MM.1S (cell line): ENCODE measurements at regions not wholly inside any gene's neighbourhood (a gene's known extent, or its start where the extent isn't known, plus 50 kb on each side); places are given as distances from the start of the nearest gene placed in this dataset.

Source experiments
- DNase-seq: peaks from one replicate; pipeline ENCODE4 v3.0.0-alpha.2; 2015
- H2AFZ ChIP-seq: fragments of 300-600 bp; sonication (generic); 2 replicates; pipeline ENCODE4 v1.6.0; 2016; ENCODE audit warnings: antibody characterized with exemption, low read length
- H3F3A ChIP-seq: fragments of 300-600 bp; sonication (generic); 2 replicates; pipeline ENCODE4 v1.6.1; 2016; ENCODE audit warnings: mild to moderate bottlenecking, antibody characterized with exemption, low read length, moderate library complexity, mixed read lengths; ENCODE audit not compliant: insufficient read depth
- H3K27ac ChIP-seq: fragments of 300-600 bp; sonication (generic); 2 replicates; pipeline ENCODE4 v1.5.1; 2016; ENCODE audit warnings: mild to moderate bottlenecking, low read length
- H3K27me3 ChIP-seq: fragments of 300-600 bp; sonication (generic); replicated peaks from 2 replicates; pipeline ENCODE4 v1.6.0; 2016; ENCODE audit warnings: low read length; ENCODE audit not compliant: insufficient read depth
- H3K36me3 ChIP-seq: fragments of 300-600 bp; sonication (generic); replicated peaks from 2 replicates; pipeline ENCODE4 v1.6.1; 2016; ENCODE audit warnings: mild to moderate bottlenecking, low read length, mixed read lengths; ENCODE audit not compliant: insufficient read depth
- H3K4me1 ChIP-seq: fragments of 300-600 bp; sonication (generic); 2 replicates; pipeline ENCODE4 v1.6.1; 2016; ENCODE audit warnings: low read length, mixed read lengths
- H3K4me2 ChIP-seq: fragments of 300-600 bp; sonication (generic); 2 replicates; pipeline ENCODE4 v1.6.0; 2016; ENCODE audit warnings: low read depth, low read length
- H3K4me3 ChIP-seq: fragments of 300-600 bp; sonication (generic); 2 replicates; pipeline ENCODE4 v1.5.1; 2016; ENCODE audit warnings: low read length, mixed read lengths
- H3K79me2 ChIP-seq: fragments of 300-600 bp; sonication (generic); 2 replicates; pipeline ENCODE4 v1.6.1; 2016; ENCODE audit warnings: mixed run types, low read length, mixed read lengths
- H3K9ac ChIP-seq: fragments of 300-600 bp; sonication (generic); 2 replicates; pipeline ENCODE4 v1.6.1; 2016; ENCODE audit warnings: low read length, mixed read lengths
- H3K9me2 ChIP-seq: fragments of 300-600 bp; sonication (generic); replicated peaks from 2 replicates; pipeline ENCODE4 v1.6.1; 2016; ENCODE audit warnings: mild to moderate bottlenecking, low read length, mixed read lengths; ENCODE audit not compliant: insufficient read depth
- H3K9me3 ChIP-seq: fragments of 300-600 bp; sonication (generic); replicated peaks from 2 replicates; pipeline ENCODE4 v1.6.1; 2016; ENCODE audit warnings: mild to moderate bottlenecking, low read length, mixed read lengths; ENCODE audit not compliant: insufficient read depth
- H4K20me1 ChIP-seq: fragments of 300-600 bp; sonication (generic); 2 replicates; pipeline ENCODE4 v1.6.1; 2016; ENCODE audit warnings: mild to moderate bottlenecking, low read length, moderate library complexity, mixed read lengths; ENCODE audit not compliant: insufficient read depth
- EZH2 ChIP-seq: fragments of 300-600 bp; sonication (generic); optimal IDR thresholded peaks from 2 replicates; pipeline ENCODE3; 2017; ENCODE audit warnings: low read depth, mild to moderate bottlenecking, antibody characterized with exemption, low read length, mixed read lengths
- EZH2phosphoT487 ChIP-seq: fragments of 300-600 bp; sonication (generic); IDR thresholded peaks from 2 replicates; pipeline ENCODE4 v1.6.1; 2018; ENCODE audit warnings: antibody characterized with exemption, low read length
- TF ChIP-seq, protein P1 (sequence below): fragments of 300-600 bp; sonication (generic); IDR thresholded peaks from 2 replicates; pipeline ENCODE4 v1.5.1; 2016; ENCODE audit warnings: antibody characterized with exemption, low read length, mixed read lengths

DNA sequence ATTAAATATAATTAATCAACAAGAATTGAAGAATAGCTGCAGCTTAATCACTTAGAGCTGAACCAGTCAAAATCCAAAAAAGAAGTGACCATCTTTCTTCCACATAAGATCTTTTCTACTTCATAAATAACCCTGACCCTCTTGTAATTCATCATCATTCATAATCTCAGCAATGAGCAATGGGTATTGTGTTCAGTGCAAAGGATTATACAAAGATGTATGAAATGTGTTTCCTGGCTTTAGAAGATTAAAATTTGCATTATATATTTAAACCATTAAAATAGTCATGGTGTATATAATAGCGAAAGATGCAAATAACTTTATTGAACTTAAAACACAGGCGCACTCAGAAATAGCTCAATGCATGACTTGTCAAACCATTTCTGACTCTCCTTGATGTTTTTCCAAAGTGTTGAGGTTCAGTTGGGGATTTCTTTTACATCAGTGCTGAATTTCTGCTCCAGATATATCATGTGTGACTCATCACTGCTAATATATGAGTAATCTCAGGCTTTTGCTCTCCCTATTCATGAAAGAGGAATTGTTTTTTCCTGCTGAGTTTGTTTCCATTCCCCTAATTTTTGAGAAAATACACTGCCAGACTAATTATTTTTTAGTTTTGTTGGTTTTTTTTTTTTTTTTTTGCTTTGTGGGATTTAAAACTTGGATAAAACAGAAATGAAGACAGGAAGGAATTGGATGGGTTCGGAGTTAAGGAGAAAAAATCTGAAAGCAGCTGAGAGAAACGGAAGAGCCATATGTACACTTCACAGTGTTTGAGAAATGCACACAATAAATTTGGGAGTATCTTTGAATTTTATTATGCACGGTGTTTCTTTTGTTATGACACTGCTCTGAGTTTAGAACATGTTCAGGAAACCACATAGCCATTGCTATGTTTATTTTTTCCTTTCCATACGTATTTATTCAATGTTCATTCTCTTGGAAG lies 290.1 kb upstream of the PCDH7 start:
- Histone ChIP-seq H3K9ac (no peak overlapping the region), H2AFZ (no peak overlapping the region), H4K20me1 (no peaks in the 10 kb centered on the region), H3F3A (no peaks in the 10 kb centered on the region), H3K9me3 (no peaks in the 10 kb centered on the region), H3K4me3 (no peak overlapping the region), H3K27ac (no peak overlapping the region), H3K79me2 (no peaks in the 10 kb centered on the region), H3K27me3 (no peaks in the 10 kb centered on the region), H3K4me1 (no peaks in the 10 kb centered on the region), H3K9me2 (no peaks in the 10 kb centered on the region), H3K4me2 (no peak overlapping the region), H3K36me3 (no peaks in the 10 kb centered on the region)
- DNase-seq: no peak
- TF ChIP-seq, protein P1, sequence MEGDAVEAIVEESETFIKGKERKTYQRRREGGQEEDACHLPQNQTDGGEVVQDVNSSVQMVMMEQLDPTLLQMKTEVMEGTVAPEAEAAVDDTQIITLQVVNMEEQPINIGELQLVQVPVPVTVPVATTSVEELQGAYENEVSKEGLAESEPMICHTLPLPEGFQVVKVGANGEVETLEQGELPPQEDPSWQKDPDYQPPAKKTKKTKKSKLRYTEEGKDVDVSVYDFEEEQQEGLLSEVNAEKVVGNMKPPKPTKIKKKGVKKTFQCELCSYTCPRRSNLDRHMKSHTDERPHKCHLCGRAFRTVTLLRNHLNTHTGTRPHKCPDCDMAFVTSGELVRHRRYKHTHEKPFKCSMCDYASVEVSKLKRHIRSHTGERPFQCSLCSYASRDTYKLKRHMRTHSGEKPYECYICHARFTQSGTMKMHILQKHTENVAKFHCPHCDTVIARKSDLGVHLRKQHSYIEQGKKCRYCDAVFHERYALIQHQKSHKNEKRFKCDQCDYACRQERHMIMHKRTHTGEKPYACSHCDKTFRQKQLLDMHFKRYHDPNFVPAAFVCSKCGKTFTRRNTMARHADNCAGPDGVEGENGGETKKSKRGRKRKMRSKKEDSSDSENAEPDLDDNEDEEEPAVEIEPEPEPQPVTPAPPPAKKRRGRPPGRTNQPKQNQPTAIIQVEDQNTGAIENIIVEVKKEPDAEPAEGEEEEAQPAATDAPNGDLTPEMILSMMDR: no peak
- no peak for TF ChIP-seq EZH2
- no peak for TF ChIP-seq EZH2phosphoT487

DNA sequence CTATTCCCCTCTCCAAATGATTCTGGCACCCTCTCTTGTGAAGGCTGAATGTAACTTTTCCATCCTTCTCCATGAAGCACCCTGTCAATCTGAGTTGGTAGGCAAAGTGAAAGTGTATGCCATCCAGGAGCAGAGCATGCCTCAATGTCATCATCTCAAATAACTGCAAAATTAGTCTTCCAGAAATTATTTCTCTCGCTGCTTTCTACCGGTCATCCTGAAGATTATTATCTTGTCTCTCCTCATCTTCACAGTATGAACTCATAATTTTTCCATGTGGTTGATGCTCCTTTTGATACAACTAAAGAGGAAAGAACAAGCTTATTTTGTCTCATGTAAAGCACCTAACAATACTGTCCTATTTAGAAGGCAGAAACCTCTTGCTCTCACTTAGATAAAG lies 285.5 kb upstream of the PCDH7 start:
- Histone ChIP-seq H3K4me1 (no peaks in the 10 kb centered on the region), H4K20me1 (no peaks in the 10 kb centered on the region), H3F3A (no peaks in the 10 kb centered on the region), H3K27ac (no peak overlapping the region), H3K36me3 (no peaks in the 10 kb centered on the region), H3K4me3 (no peak overlapping the region), H3K9ac (no peak overlapping the region), H3K79me2 (no peaks in the 10 kb centered on the region), H3K27me3 (no peaks in the 10 kb centered on the region), H3K9me3 (no peaks in the 10 kb centered on the region), H3K4me2 (no peak overlapping the region), H3K9me2 (no peaks in the 10 kb centered on the region), H2AFZ (no peak overlapping the region)
- DNase-seq: no peak
- TF ChIP-seq, protein P1: no peak
- TF ChIP-seq EZH2 (no peak), EZH2phosphoT487 (no peak)

DNA sequence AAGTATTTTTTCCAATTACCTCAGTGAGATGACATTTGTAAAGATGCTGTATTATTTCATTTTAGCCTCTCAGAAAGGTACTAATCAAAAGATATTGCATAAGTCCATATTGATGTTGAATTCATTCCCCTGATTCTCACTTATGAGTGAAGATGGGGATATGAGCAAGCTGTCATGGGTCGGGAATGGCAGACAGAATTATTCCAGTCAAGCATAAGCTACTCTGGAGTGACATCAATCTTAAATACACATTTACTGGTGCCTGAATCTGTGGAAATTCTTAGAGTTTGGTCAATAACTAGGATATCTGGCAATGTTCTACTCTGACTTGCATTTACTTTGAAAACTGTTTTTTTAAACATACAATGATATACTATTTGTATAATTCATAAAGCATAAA lies 283.8 kb upstream of the PCDH7 start:
- H3K4me3 ChIP-seq: no peak overlapping the region
- H3K9me3 ChIP-seq: no peaks in the 10 kb centered on the region
- H3K27me3 ChIP-seq: no peaks in the 10 kb centered on the region
- no peak overlapping the region for H2AFZ ChIP-seq
- no peak for DNase-seq
- H3K36me3 ChIP-seq: no peaks in the 10 kb centered on the region
- H3K27ac ChIP-seq: no peak overlapping the region
- TF ChIP-seq EZH2 (no peak), EZH2phosphoT487 (no peak)
- TF ChIP-seq, protein P1: no peak
- H4K20me1 ChIP-seq: no peaks in the 10 kb centered on the region
- no peak overlapping the region for H3K9ac ChIP-seq
- no peak overlapping the region for H3K4me2 ChIP-seq
- H3K9me2 ChIP-seq: no peaks in the 10 kb centered on the region
- no peaks in the 10 kb centered on the region for H3F3A ChIP-seq
- no peaks in the 10 kb centered on the region for H3K79me2 ChIP-seq
- H3K4me1 ChIP-seq: no peaks in the 10 kb centered on the region
